Colonic mucosa (tissue), 4 donors: ENCODE measurements at regions not wholly inside any gene's neighbourhood (a gene's known extent, or its start where the extent isn't known, plus 50 kb on each side); places are given as distances from the start of the nearest gene placed in this dataset.
A peak's percentile ranks its signal among the peaks of the same experiment; 100 is the strongest.

Experiments used
- DNase-seq: peaks from one replicate; pipeline ENCODE4 v3.0.0-alpha.2; 2020
- H3K27ac ChIP-seq: fragments of 200-600 bp; one replicate; pipeline ENCODE4 v1.8.0; 2021
- H3K27me3 ChIP-seq: fragments of 200-600 bp; one replicate; pipeline ENCODE4 v1.8.0; 2021
- H3K36me3 ChIP-seq: fragments of 200-600 bp; one replicate; pipeline ENCODE4 v1.8.0; 2021
- H3K4me1 ChIP-seq: fragments of 200-600 bp; one replicate; pipeline ENCODE4 v1.8.0; 2021; ENCODE audit warnings: mild to moderate bottlenecking
- H3K4me3 ChIP-seq: fragments of 200-600 bp; one replicate; pipeline ENCODE4 v1.8.0; 2021
- H3K9ac ChIP-seq, 2 donors: one replicate each; pipeline ENCODE4 v1.7.0; 2013; ENCODE audit warnings: control low read depth in 2 of 2, low read depth in 2 of 2, low read length in 2 of 2
- H3K9me3 ChIP-seq: fragments of 200-600 bp; one replicate; pipeline ENCODE4 v1.8.0; 2021
- CTCF ChIP-seq: fragments of 200-600 bp; IDR thresholded peaks from one replicate; pipeline ENCODE4 v1.8.0; 2022; ENCODE audit warnings: antibody characterized with exemption, mild to moderate bottlenecking
- intact Hi-C: fragments of 100-400 bp; cut with DNase I; formaldehyde crosslinking; loops from one replicate; pipeline ENCODE4 v1.14.1; 2022
- donor health status: healthy.
- donor health status: DM: no; HTN: no; CAD: no.
- donor health status: DM: no; HTN: no; CAD: no.

GRCh38 chr10:42987575-42987974, 89.3 kb upstream of the RET start:
- TF ChIP-seq CTCF = no peak

GRCh38 chr10:42988069-42988468, 88.8 kb upstream of the RET start:
- no peak overlapping the region for H3K27ac ChIP-seq
- TF ChIP-seq CTCF = no peak
- intact Hi-C loops = no loop called here
- no peaks in the 10 kb centered on the region for H3K36me3 ChIP-seq
- H3K9me3 ChIP-seq = no peaks in the 10 kb centered on the region
- no peaks in the 10 kb centered on the region for H3K27me3 ChIP-seq
- H3K4me3 ChIP-seq = no peak overlapping the region
- no peaks in the 10 kb centered on the region for H3K4me1 ChIP-seq
- peak; percentile 10 for DNase-seq
- no peak overlapping the region for H3K9ac ChIP-seq

More at GRCh38 chr10:42987575-42987974, 89.3 kb upstream of the RET start:
- Histone ChIP-seq H3K4me1 (no peaks in the 10 kb centered on the region), H3K9ac (no peak overlapping the region), H3K36me3 (no peaks in the 10 kb centered on the region), H3K9me3 (no peaks in the 10 kb centered on the region), H3K4me3 (no peak overlapping the region), H3K27me3 (no peaks in the 10 kb centered on the region), H3K27ac (no peak overlapping the region)
- intact Hi-C loops = no loop called here
- DNase-seq = peak; percentile 7

GRCh38 chr10:42988517-42989395, 88.1 kb upstream of the RET start:
- H3K9ac ChIP-seq = no peak overlapping the region
- no peak for TF ChIP-seq CTCF
- no peaks in the 10 kb centered on the region for H3K27me3 ChIP-seq
- intact Hi-C loops = no loop called here
- H3K9me3 ChIP-seq = no peaks in the 10 kb centered on the region
- H3K4me3 ChIP-seq = no peak overlapping the region
- H3K36me3 ChIP-seq = no peaks in the 10 kb centered on the region
- no peak overlapping the region for H3K27ac ChIP-seq
- peak; percentile 18 for DNase-seq
- H3K4me1 ChIP-seq = no peaks in the 10 kb centered on the region

- no peaks in the 10 kb centered on the region for H3K4me1 ChIP-seq
- TF ChIP-seq CTCF = no peak
- intact Hi-C loops = no loop called here
- no peak overlapping the region for H3K27ac ChIP-seq
- H3K9ac ChIP-seq = no peak overlapping the region
- no peaks in the 10 kb centered on the region for H3K9me3 ChIP-seq
- no peaks in the 10 kb centered on the region for H3K36me3 ChIP-seq
- peak; percentile 13 for DNase-seq
- H3K27me3 ChIP-seq = no peaks in the 10 kb centered on the region
- H3K4me3 ChIP-seq = no peak overlapping the region
Observed at GRCh38 chr10:42989481-42989921, 87.4 kb upstream of the RET start.

- intact Hi-C loops = no loop called here
- H3K4me1 ChIP-seq = no peaks in the 10 kb centered on the region
- no peaks in the 10 kb centered on the region for H3K27me3 ChIP-seq
- H3K9me3 ChIP-seq = no peaks in the 10 kb centered on the region
- no peak overlapping the region for H3K9ac ChIP-seq
- no peak for TF ChIP-seq CTCF
- no peaks in the 10 kb centered on the region for H3K36me3 ChIP-seq
- peak; percentile 9 for DNase-seq
- H3K27ac ChIP-seq = no peak overlapping the region
- no peak overlapping the region for H3K4me3 ChIP-seq
Observed at GRCh38 chr10:42990016-42990720, 86.7 kb upstream of the RET start.
